ENCODE measurements at regions not wholly inside any gene's neighbourhood (a gene's known extent, or its start where the extent isn't known, plus 50 kb on each side); places are given as distances from the start of the nearest gene placed in this dataset.

DNA sequence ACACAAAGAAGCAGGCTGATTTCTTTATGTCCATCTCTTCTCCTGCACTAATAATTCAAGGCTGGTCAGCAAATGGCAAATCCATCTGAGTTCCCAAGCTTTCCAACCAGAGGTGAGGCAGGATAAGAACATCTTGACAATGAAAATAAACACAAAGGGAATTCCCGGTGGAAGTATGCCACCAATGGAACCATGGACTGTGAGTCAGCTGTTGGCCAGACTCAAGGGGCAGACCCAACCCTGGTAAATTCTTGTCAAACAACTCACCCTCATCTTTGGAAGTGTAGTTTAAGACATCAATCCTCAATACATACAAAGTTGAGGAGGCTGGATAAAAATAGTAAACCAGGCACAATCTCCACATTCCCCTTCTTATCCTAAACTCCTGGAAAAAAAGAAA lies 74.3 kb upstream of the CES5A start:
- no peak for DNase-seq (ENCODE audit: low read depth in 4 of 4, low spot score in 2 of 4)

DNA sequence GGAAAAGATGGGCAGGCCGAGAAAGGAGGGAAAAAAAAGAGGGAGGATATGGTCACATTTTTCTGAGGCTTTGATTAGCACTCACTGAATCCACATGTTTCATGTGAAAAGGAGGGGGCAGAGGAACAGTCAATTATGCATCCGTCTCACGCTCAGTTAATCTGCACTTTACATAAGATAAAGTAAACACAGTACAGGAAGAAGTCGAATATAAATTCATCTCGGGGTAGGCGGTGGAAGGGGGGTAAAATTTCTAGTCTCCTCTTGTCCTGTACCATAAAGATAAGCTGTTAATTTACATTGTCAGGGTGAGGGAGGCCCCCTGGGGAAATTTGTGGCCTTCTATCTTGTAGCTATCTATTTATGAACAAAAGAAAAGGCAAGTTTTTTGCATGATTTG lies 73.1 kb upstream of the CES5A start:
- peak in 2 of 4 donors; percentile 31 to 33 for DNase-seq (ENCODE audit: low read depth in 4 of 4, low spot score in 2 of 4)

DNA sequence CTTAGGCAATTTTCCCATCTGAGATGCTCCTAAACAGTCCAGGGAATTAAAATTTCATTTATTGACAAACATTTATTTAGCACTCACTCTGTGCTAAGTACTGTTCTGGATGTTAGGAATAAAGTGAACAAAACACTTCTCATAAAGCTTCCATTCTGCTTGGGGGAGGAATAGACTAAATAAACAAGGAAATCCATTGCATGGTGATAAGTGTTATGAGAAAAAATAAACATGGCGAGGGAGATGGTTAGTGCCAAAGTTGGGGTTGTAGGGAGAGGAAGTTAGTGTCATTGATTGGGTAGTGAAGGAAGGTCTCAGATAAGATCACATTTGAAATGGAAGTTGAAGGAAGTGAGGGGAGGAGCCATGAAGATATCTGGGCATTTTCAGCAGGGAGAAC lies 72.2 kb upstream of the CES5A start:
- no peak for DNase-seq (ENCODE audit: low read depth in 4 of 4, low spot score in 2 of 4)

DNA sequence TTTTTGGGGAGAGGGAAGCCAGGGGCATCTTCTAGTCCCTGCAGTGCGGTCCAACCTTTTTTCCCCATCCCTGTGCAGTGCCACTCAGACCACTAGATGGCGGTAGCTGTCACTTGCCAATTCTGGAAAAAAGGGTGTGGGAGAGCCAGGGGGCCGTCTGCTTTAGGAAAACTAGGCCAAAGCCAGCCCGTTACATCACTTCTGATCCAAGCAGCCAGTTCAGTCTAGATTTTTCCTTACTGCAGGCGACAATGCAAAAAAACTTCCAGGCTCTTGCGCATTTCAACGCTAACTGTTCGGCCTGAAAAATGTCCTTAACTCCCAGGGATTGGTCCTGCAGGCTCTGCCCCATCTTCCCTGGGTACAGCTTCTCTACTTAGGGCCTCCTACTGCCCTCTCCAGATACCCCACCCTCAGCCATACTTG lies 69.2 kb upstream of the CES5A start:
- peak in 2 of 4 donors; percentile 56 to 74 for DNase-seq (ENCODE audit: low read depth in 4 of 4, low spot score in 2 of 4)

DNA sequence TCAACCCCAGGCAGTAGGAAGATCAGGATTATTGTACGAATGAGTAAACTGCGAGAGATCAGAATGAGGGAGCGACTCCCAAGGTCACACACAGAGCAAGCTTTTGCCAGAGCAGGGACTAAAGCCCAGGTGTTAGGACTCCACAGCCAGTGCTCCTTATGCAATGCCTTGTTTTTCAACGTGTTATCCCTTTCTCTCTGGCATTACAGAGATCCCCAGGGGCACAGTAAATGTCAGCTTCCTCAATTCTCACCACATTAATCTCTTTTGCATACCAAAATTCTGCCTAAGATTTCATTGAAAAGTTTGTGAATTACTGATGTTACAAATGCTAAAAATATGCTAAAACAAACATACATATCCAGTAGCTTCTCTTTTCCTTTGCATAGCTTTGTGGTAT lies 68.1 kb upstream of the CES5A start:
- no peak for DNase-seq (ENCODE audit: low read depth in 4 of 4, low spot score in 2 of 4)

DNA sequence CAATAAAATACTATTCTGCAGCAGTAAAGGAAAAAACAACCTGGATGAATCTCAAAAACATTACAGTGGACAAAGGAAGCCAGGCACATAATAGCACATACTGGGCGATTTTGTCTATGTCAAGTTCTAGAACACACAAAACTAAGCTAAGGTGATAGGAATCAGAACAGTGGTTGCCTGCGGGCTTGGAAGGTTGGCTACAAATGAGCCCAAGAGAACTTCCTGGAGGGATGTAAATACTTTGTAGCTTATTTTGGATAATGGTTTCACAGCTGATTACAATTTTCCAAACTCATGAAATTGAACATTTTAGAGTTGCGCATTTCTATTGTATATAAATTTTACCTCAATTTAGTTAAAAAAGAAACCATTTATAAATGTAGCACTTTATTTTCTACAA lies 67.6 kb upstream of the CES5A start:
- DNase-seq (ENCODE audit: low read depth in 4 of 4, low spot score in 2 of 4): no peak

DNA sequence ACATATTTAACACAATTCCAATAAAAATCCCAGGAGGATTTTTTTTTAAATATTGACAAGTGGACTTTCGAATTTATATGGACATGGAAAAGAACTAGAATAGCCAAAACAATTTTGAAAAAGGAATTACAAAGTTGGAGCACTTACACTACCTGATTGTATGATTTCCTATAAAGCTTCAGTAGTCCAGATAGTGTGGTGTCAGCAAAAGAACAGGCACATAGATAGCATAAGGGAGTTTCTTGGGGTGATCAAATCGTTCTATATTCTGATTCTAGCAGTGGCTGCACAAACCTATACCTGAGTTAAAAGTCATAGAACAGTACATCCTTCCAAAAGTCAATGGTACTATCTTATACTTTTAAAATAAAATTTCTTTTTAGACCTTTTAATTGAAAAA lies 66.4 kb upstream of the CES5A start:
- no peak for DNase-seq (ENCODE audit: low read depth in 4 of 4, low spot score in 2 of 4)

DNA sequence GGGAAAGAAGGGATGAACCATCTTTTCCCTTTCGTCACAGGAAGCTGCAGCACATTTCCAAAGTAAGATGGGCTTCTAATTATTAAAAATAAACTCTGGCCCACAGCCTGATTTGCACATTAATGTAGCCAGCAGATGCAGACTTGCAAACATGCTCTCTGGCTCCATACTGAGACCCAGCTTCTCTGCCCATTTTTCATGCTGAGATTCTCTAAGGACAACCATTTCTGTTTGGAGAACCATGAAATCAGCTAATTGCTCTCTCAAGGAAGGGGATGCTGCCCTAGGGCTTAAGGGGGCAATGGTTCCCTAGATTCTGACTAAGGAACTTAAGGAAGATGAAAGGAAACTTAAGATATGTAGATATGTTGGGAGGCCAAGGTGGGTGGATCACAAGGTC lies 63.0 kb upstream of the CES5A start:
- no peak for DNase-seq (ENCODE audit: low read depth in 4 of 4, low spot score in 2 of 4)

DNA sequence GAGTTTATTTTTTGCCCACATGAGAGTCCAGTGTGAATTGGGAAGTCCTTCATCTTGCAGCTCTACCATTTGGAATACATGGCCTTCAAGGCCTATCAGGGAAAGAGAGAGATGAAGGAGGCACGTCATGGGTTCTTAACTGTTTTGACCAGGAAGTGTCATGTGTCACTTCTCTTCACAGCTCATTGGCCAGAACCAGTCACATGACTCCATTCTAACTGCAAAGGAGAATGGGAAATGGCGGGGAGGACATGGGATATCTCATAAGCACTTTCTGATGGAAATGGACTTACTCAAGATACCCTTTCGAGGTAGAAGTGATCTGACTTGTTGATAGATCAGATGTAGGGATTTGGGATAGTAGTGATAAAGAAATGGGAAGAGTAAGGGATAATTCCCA lies 57.9 kb upstream of the CES5A start:
- no peak for DNase-seq (ENCODE audit: low read depth in 4 of 4, low spot score in 2 of 4)

DNA sequence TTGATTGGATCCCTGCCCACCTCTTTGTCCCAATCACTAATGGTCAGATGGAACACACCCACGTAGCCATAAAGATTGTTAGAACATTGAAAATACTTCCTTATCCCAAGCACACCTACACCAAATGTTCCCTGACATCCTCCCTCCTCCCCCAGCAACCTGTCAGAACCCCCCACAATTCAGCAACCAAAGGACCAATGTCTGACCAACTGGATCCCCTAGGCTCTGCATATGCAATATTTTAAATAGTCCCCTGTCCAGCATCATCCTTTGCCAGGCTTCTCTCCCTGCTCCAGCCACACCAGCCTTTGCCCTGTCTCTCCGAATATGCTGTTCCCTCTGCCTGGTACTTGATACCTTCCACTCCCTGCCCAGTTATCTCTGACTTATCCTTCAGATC lies 54.9 kb upstream of the CES5A start:
- no peak for DNase-seq (ENCODE audit: low read depth in 4 of 4, low spot score in 2 of 4)

DNA sequence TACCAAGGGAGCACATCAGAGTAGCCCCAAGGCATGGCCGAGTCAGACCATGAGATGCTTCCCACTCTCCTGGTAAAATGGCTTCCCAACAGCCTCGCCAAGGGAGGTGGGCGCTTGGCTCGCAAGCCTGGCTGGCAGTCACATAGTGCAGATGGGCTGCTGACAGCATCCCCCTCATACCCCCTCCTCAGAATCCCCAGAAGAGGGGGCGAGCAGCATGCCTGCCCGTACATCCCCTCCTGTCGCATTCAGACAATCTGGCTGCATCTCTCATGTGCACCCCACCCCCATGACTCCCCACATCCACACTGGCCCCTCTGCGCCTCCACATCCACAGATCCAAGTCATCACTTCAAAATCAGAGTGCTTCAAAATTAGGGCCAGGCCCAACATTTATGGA lies 54.0 kb upstream of the CES5A start:
- DNase-seq (ENCODE audit: low read depth in 4 of 4, low spot score in 2 of 4): no peak

DNA sequence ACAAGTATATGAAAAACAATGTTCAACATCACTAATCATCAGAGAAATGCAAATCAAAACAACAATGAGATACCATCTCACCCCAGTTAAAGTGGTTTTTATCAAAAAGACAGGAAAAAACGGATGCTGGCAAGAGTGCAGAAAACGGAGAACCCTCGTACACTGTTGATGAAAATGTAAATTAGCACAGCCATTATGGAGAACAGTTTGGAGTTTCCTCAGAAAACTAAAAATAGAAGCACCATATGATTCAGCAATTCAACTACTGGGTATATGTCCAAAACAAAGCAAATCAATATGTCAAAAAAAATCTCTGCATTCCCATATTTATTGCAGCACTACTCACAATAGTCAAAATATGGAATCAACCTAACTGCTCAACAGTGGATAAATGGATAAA lies 50.1 kb upstream of the CES5A start:
- no peak for DNase-seq (ENCODE audit: low read depth in 4 of 4, low spot score in 2 of 4)

Data from left renal cortex interstitium (tissue), 4 donors.